Jurkat, Clone E6-1 (cell line): ENCODE measurements at regions not wholly inside any gene's neighbourhood (a gene's known extent, or its start where the extent isn't known, plus 50 kb on each side); places are given as distances from the start of the nearest gene placed in this dataset.
"Not testable (repeated sequence)": the region's sequence is repeated elsewhere in the genome, so short reads cannot be mapped to it uniquely, and the experiment has no call there.

Experiments used
- DNase-seq: peaks from one replicate; pipeline ENCODE4 v3.0.0-alpha.2; 2011; ENCODE audit warnings: low read depth, low spot score
- H3K4me3 ChIP-seq: 2 replicates; pipeline ENCODE4 v1.5.1; 2011; ENCODE audit warnings: mild to moderate bottlenecking, low read length, control low read depth, moderate library complexity

DNA sequence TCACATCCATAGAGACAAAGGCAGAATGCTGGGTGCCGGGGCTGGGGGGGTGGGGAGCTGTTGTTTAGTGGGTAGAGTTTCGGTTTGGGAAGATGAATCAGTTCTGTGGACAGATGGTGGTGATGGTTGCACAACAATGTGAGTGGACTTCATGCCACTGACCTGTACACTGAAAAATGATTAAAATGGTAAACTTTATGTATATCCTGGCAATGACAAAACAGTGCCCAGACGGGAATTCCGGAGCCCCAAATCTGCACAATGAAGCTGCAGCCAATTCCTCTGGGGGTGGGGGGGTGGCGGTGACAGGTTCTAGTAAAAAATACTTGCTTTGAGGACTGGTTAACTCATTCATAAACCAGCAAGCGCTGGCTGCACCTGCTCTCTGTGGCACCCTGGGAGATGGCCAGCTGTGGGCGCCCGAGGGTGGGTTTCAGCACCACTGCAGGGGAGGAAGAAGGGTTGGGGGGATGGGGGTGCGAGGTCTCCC, 81.8 kb upstream of the HPCAL1 start:
- H3K4me3 ChIP-seq: no peak overlapping the region
- no peak for DNase-seq

DNA sequence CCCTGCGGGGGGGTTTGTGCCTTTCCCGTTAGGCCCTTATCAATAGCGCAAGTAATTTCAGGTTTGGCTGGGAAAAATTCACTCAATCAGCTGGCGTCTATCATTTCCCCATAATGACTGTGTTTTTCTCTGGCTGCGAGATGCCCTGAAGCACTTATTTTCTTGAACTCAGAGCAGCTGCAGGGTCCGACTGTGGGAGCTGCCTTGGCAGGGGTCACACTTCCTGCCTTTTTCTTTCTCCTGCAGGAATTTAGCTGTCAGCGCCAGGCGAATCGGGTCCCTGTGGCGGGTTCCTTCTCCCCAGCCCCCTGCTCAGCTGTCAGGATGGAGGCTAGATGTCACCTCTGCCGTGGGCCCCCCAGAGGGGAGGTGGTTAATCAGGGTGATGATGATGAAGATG, 81.3 kb upstream of the HPCAL1 start:
- H3K4me3 ChIP-seq: no peak overlapping the region
- no peak for DNase-seq

DNA sequence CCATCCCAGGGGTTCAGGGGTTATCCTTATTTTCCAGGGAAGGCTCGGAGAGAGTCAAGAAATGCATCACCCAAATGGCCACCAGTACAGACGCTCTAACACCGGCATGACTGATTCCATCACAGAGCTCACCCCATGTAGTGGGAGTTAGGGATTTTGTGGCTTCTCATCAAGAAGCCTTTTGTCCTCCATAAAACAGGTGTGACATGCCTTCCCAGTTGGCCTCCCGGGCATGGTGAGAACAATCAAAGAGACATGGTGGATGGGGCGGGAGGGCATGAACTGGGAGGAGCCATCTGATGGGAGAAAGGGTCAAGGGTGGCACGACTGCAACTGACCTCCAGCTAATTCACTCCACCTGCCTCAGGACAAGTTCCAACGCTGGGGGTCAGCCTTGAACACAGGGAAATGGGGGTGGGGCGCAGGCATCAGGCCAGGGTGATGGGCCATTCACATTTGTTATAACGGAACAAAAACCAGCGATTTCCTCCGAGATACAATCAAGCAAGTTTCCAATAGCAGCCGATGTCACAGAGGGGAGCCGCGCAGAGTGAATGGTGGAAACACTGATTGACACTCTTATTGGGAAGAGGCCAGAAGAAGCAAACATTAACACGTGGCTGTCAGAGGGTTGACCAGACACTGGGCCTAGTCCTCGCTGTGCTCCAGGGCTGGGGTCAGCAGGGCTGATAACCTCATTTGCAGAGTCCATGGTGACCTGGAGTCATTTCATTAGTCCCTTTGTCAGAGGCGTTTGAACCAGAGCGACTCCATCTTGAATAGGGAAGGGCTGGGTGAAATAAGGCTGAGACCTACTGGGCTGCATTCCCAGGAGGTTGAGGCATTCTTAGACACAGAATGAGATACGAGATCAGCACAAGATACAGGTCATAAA, 80.5 kb upstream of the HPCAL1 start:
- H3K4me3 ChIP-seq: no peak overlapping the region
- DNase-seq: no peak

DNA sequence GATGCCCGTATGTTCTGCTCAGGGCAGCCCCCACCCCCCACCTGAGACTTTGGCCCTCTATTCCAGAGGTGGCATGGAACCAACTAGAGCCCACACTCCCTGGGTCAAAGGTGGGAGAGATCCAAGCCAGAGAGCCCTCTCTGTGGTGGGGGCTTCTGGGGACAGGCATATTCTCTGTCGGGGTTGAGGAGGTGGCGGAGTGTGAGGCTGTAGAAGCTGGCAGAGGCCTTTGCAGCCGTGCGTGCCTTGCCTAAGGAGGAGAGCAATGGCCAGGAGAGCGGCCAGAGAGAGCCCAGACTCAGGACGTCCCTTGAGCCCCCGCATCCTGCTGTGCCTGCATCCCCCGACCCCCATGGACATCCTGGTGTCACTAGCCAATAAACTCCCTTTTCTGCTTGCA, 79.2 kb upstream of the HPCAL1 start:
- no peak for DNase-seq
- no peak overlapping the region for H3K4me3 ChIP-seq

DNA sequence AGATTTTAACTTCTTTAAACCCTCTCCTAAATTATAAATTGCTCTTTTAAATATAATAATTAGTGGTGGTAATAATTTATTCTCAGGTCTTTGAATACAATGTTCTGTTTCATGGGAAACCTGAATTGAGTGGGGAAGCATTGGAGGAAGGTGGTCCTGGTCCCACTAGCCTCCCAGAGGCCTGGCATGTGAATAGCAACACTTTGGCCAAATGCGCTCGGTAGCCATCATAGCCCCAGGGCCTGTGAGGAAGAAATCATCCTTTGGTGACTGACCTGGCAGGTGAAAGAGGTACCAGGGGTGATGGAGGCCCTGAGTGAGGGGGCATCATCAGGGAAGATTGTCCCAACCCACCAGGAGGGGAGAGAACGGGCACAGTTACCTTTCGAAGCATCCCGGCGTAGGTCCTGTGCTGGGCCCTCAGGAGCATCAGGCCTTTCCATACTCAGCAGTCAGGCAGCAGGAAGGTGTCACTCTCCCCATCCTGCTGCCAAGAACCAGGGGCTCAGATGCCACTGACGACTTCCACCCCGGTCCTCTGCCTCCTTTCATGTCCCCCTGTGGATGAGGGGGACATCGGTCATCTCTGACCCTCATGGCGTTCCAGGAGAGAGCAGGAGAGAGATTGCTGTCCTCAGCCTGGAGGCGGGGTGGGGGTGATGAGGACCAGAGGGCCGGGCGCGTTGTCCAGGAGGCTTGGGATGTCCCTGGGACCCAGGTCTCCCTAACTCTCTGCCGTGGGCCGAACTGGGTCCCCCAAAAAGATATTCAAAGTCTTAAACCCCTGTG, 78.6 kb upstream of the HPCAL1 start:
- no peak overlapping the region for H3K4me3 ChIP-seq
- DNase-seq: no peak

DNA sequence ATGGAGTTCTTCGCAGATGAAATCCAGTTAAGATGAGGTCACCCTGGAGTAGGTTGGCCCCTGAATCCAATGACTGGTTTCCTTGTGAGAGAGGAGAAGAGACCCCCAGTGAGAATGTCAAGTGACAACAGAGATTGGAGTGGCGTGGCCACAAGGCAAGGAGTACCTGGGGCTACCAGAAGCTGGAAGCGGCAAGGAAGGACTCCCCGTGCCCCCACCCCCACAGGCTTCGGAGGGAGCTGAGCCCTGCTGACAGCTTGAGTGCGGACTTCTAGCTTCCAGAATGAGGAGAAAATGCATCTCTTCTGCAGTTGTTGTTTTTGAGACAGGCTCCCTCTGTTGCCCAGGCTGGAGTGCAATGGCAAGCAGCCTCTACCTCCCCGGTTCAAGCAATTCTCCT, 78.0 kb upstream of the HPCAL1 start:
- no peak overlapping the region for H3K4me3 ChIP-seq
- DNase-seq: no peak

DNA sequence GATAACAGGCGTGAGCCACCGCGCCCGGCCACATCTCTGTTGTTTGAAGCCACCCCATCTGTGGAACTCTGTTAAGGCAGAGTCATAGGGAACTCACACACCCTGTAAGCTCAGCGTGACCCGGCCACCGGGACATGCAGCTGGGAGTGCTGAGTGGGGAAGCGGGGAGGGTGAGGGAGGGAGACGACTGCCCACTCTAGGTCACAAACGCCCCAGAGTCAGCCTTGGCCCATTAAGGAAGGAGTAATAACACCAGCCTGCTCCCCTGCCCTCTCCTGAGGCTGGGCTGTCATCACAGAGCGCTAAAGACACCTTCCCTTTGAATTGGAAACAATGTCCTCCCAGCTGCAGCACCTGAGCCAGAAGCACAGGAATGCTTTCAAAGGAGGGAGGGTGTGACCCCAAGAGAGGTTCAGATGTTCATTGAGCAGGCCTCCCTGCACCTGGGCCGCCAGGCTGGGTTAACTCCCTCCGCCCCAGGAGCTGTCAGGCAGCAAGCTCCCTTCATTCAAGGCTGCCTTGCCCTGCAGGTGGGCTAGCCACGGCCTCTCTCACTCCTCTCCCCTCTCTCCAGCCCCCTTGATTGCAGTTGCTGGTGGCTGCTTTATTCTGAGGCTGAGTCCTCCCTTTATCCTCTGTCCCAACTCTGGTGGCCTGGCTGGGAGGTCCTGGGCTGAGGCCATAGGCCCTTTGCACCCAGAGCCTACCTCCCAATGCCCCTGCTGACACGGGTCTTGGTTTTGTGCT, 77.2 kb upstream of the HPCAL1 start:
- no peak overlapping the region for H3K4me3 ChIP-seq
- no peak for DNase-seq

DNA sequence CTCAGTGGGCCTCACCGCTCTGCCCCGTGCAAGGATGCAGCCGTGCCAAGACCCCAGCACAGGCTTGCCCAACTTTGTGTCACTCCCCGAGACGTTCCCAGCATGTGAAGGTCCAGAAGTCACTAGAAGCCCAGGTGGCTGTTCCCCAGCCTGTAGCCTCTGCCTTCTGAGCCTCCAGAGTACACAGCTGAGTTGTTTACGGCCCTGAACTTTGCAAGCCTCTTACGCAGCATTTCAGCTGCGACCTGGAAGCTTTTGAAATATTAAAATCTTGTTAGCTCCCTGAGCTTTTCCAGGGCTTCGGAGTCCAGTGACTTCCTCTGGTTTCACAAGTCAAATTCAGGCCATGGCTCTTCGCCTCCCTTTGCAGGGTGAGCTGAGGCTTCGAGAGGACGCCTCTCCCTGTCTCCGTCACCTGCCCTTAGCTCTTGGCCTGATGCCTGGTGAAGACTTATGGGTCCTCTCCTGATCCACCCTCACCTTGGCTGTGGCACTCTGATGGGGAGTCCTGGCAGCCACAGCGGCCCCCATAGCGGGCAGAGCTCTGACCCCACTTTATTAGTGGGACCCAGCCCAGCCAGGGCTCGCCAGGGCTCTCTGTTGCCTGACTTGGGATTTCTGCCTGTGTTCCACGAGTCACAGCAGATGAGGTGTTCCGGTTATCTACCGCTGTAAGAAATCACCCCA, 76.5 kb upstream of the HPCAL1 start:
- DNase-seq: no peak
- H3K4me3 ChIP-seq: no peak overlapping the region

DNA sequence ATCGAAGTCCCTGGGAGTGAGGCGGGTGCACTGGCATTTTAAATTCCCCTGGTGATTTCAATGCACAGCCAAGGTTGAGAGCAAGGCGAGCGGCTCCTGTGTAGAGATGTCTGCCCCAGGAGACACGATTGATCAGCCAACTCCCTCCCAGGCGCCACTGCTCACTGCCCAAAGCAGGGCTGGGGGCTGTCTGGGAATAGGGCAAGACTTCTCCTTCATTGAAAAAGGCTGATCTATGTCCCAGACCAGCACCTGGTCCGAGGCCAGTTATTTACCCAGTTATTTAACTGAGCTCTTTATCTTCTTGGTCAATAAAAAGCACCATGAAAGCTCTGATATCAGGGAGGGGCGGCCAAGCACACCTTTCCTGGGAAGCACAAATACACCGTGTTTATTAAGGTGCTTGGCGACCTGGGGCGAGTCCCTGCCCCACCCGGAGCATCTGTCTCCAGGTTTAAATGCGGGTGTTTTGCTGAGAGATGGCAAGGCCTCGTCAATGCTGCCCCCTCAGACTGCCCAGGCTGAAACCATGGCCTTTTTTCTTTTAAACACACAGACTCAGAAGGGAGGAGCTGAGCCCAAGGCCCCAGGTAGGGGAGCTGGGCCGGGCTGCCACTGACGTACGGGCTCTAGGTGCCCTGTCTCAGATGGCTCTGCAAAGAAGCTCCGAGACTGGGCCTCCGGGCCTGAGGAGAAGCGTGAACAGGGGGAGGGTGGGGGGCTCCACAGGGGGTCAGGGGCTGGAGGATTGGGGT, 73.9 kb upstream of the HPCAL1 start:
- no peak overlapping the region for H3K4me3 ChIP-seq
- no peak for DNase-seq

DNA sequence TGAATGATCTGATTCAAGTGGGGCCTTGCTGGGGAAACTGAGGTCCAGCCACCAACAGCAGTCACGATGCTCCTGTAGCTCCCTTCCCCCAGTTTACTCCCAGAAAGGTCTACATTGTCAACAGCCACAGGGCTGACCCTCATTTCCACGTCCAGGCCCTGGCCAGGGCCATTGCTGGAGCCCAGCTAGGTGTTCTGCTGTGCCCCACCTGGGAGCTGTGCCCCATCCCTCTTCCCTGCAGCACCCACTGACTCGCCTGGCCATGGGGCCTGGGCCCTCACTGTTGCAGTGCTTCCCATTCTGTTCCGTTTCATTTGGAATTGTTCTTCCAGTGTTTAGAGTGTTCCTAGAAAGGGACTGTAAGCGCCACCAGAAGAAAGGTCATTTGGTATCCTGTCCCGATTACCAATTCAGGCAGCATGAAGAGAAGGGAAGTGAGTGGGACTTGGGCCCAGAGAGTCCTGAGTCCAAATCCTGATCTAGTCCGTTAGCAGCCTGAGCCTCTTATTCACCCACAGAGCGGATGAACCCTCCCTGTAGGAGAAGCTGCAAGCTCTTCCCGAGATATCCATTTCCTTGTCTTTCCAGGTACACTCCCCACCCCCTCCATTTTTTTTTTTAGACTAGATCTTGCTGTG, 73.1 kb upstream of the HPCAL1 start:
- H3K4me3 ChIP-seq: no peak overlapping the region
- no peak for DNase-seq

DNA sequence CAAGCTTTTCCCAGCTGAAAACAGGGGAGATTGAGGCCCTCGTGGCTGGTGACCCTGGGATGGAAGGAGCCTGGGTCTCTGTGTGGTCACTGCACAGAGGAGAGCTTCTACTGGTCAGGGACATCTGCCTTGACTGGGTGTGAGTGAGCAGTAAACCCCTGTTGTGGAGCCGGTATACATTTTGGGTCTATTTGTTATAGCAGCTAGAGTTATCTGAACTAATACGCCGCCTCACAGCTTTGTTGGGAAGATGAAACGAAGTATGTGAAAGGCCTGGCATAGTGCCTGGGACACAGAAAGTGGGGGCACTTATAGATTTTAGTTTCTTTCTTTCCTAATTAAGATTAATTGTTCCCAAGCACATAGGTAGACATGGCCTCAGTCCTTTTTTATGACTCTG, 72.2 kb upstream of the HPCAL1 start:
- no peak for DNase-seq

DNA sequence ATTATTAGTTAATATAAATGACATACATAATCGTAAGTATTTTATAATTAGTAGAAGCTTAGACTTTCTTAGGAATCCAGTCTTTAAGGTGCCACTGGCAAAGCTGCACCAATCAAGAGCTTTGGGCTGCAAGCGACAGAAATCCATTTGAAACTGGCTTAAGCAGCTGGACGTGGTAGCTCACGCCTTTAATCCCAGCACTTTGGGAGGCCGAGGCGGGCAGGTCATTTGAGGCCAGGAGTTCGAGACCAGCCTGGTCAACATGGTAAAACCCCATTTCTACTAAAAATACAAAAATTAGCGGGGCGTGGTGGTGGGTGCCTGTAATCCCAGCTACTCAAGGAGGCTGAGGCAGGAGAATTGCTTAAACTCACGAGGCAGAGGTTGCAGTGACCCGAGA, 71.8 kb upstream of the HPCAL1 start:
- not testable (repeated sequence) for H3K4me3 ChIP-seq, DNase-seq

More for the DNA sequence above, 72.2 kb upstream of the HPCAL1 start:
- no peak overlapping the region for H3K4me3 ChIP-seq

DNA sequence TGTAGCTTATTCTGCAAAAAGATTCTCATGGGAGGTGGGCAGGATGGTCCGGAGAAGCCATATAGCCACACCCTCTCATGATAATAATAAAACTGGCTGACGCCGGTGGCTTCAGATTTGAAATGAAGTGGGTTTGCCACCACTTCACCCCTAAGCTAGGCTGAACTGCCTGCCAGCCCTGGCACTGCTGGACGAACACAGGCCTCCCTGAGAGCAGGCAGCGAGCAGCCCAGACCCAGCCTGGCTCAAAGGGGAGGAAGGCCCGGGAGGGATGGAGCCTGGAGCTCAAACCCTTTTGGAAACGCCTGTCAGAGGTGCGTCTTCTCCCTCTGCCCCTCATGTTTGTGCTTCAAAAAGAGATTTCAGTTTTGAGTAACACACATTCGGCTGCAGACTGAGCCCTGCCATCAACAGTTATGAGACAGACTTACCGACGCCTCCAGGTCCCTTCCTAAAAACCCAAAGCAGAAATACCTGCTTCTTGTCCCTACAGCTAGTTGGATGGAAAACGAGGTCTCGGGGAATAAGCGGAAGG, 71.1 kb upstream of the HPCAL1 start:
- no peak overlapping the region for H3K4me3 ChIP-seq
- DNase-seq: no peak

DNA sequence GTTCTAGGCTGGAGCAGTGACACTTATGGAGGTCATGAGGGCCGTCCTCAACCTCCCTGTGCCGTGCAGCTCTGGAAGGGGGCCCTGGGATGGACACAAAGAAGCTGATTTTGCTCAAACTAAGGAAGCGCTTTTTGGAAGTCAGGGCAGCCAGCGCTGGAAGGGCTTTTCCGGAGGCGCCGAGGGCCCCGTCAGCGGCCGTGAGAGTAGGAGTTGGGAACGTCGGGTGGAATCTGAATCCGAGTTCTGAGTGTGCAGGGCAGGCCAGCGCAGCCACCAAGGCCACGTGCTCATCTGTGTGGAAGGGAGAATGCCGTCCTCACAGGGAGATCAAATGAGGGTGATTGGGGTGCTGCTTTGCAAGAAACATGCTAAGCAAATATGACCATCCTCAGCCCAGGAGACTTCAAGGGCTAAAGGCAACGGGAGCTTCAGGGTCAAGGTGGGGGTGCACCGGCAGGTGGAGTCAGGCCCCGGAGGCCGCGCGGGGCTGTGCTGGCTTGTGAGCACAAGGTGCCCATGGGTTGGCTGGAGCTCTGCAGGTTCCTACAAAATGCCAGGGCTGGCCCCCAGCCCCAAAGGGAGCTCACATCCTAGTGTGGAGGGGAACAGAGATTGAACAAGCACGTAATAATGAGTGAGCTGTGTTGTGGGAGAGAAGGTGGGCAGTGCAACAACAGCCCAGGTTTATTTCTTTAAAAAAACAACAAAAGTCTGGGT, 70.4 kb upstream of the HPCAL1 start:
- no peak for DNase-seq
- no peak overlapping the region for H3K4me3 ChIP-seq

DNA sequence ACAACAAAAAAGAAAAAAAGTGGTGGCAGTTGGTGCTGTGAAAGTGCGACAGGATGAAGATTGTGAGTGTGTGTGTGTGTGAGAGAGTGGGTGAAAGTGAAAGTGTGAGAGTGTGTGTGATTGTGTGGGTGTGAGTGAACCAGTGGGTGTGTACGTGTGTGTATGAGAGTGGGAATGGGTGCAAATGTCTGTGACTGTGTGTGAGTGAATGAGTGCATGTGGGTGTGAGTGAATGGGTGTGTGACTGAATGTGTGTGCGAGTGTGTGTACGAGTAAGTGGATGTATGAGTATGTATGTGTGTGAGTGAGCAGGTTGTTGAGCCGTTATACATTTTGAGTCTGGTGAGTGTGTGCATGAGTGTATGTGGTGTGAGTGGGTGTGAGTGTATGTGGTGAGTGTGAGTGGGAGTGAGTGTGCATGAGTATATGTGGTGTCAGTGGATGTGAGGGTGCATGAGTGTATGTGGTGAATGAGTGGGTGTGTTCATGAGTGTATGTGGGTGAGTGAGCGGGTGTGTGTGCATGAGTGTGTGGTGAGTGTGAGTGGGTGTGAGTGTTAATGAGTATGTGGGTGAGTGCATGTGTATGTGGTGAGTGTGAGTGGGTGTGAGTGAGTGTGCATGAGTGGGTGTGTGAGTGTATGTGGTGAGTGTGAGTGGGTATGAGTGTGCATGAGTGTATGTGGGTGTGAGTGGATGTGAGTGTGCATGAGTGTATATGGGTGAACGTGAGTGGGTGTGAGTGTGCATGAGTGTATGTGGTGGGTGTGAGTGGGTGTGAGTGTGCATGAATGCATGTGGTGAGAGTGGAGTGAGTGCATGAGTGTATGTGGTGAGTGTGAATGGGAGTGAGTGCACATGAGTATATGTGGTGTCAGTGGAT, 69.3 kb upstream of the HPCAL1 start:
- H3K4me3 ChIP-seq: no peak overlapping the region
- no peak for DNase-seq

DNA sequence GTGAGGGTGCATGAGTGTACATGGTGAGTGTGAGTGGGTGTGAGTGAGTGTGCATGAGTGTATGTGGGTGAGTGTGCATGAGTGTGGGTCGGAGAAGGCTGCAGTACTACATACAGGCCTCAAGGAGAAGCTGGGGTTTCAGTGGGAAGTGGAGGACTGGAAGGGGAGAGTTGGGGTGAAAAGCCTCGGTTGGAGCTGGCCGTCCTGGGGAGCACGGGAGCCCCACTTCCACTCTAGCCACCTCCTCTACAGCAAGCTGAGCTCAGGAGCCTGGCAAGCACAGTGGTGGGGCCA, 68.7 kb upstream of the HPCAL1 start:
- no peak overlapping the region for H3K4me3 ChIP-seq
- no peak for DNase-seq
